ENCODE measurements at regions not wholly inside any gene's neighbourhood (a gene's known extent, or its start where the extent isn't known, plus 50 kb on each side); places are given as distances from the start of the nearest gene placed in this dataset.

- TF ChIP-seq CTCF (IDR thresholded peaks at IDR 0.05 in 2 of 3, conservative IDR thresholded peaks at IDR 0.05 in 1 of 3; ENCODE audit: borderline replicate concordance in 1 of 3, insufficient read depth in 1 of 3, low read depth in 2 of 3, low read length in 2 of 3) (no peak), EZH2 (IDR thresholded peaks at IDR 0.05) (no peak), ZBTB33 (IDR thresholded peaks at IDR 0.05; ENCODE audit: extremely low read depth, insufficient replicate concordance, low read length) (no peak), MAX (IDR thresholded peaks at IDR 0.05) (no peak), JUND (IDR thresholded peaks at IDR 0.05) (no peak), REST (IDR thresholded peaks at IDR 0.05; ENCODE audit: low read depth) (no peak), SIN3A (IDR thresholded peaks at IDR 0.05; ENCODE audit: low read depth) (no peak), EZH2phosphoT487 (IDR thresholded peaks at IDR 0.05; ENCODE audit: borderline replicate concordance) (no peak), SRF (IDR thresholded peaks at IDR 0.05; ENCODE audit: low read depth) (no peak), EGR1 (IDR thresholded peaks at IDR 0.05; ENCODE audit: low read depth) (no peak), CEBPB (IDR thresholded peaks at IDR 0.05; ENCODE audit: low read depth) (no peak)
Observed at GRCh38 chr14:49052521-49052920, 533.7 kb downstream of the RPS29 start.
